ENCODE measurements at regions not wholly inside any gene's neighbourhood (a gene's known extent, or its start where the extent isn't known, plus 50 kb on each side); places are given as distances from the start of the nearest gene placed in this dataset.

DNA sequence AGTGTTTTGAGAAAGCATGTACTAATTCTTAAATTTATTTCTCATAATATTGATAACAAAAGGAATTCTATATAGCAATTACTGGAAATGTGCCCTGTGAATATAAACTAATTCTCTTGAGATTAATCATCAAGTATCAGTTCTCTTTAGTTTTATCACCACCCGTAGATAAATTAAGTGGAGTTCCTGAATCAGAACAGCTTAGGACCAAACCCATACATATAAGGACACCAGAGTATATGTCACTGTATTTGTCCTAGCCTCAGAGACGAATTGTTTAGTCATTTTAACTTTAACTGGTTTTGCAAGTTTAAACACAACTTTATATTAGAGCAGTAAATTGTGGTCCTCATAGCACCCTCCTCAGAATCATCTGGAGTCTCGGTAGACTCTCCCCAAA, 572.0 kb downstream of the UTRN start:
- H3K4me3 ChIP-seq (ENCODE audit: low read length) = no peak overlapping the region
- H3K4me1 ChIP-seq (ENCODE audit: control insufficient read depth, insufficient read depth, low read length) = no peaks in the 10 kb centered on the region
- no peak overlapping the region for H3K9ac ChIP-seq (ENCODE audit: low read length)
- no peaks in the 10 kb centered on the region for H3K36me3 ChIP-seq (ENCODE audit: control insufficient read depth, insufficient read depth, low read length)
- H3K27me3 ChIP-seq (ENCODE audit: control insufficient read depth, insufficient read depth, low read length) = no peaks in the 10 kb centered on the region
- H3K9me3 ChIP-seq (ENCODE audit: control insufficient read depth, low read length) = no peaks in the 10 kb centered on the region

DNA sequence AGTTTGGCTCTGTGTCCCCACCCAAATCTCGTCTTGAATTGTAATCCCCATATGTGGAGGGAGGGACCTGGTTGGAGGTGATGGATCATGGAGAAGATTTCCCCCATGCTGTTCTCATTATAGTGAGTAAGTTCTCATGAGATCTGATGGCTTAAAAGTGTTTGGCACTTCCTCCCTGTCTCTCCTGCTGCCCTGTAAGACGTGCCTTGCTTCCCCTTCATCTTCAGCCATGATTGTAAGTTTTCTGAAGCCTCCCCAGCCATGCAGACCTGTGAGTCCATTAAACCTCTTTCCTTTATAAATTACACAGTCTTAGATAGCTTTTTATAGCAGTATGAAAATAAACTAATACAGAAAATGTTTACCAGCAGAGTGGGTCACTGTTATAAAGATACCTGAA, 577.6 kb downstream of the UTRN start:
- Histone ChIP-seq H3K9me3 (ENCODE audit: control insufficient read depth, low read length) (no peaks in the 10 kb centered on the region), H3K27me3 (ENCODE audit: control insufficient read depth, insufficient read depth, low read length) (no peaks in the 10 kb centered on the region), H3K9ac (ENCODE audit: low read length) (no peak overlapping the region), H3K4me1 (ENCODE audit: control insufficient read depth, insufficient read depth, low read length) (no peaks in the 10 kb centered on the region), H3K36me3 (ENCODE audit: control insufficient read depth, insufficient read depth, low read length) (no peaks in the 10 kb centered on the region), H3K4me3 (ENCODE audit: low read length) (no peak overlapping the region)

DNA sequence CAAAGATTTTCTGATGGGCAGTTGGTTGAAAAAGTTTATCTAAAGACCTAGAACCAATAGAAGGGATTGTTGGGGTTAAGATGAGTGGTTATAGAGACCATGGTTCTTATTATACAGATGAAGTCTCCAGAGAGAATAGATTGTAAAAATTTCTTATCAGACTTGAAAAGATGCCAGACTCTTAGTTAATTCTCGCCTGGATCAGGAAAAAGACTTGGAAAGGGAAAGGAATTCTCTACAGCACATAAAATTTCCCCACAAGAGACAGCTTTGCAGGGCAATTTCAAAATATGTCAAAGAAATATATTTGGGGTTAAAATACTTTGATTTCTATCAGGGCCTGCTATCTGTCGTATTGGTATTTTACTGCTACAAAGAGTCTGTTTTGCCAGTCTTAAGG, 582.6 kb downstream of the UTRN start:
- H3K9me3 ChIP-seq (ENCODE audit: control insufficient read depth, low read length) = no peaks in the 10 kb centered on the region
- no peaks in the 10 kb centered on the region for H3K27me3 ChIP-seq (ENCODE audit: control insufficient read depth, insufficient read depth, low read length)
- no peak overlapping the region for H3K9ac ChIP-seq (ENCODE audit: low read length)
- no peaks in the 10 kb centered on the region for H3K4me1 ChIP-seq (ENCODE audit: control insufficient read depth, insufficient read depth, low read length)
- no peak overlapping the region for H3K4me3 ChIP-seq (ENCODE audit: low read length)
- no peaks in the 10 kb centered on the region for H3K36me3 ChIP-seq (ENCODE audit: control insufficient read depth, insufficient read depth, low read length)

DNA sequence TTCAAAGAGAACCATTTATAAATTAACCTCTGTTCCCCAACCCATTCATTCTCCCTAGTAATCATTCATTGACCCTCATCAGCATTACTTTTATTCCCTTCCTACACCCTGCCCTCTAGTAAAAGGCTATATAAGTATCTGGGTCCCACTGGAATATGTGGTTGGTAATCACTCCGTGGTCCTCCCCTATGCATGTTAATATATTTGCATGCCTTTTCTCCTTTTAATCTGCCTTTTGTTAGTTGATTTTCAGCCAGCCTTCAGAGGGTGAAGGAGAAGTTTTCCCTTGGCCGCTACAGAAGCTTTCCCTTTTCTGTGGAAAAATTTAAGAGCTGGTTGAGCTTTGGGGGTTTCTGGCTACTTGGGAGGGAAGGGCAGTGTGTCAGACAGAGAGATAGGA, 585.6 kb downstream of the UTRN start:
- no peaks in the 10 kb centered on the region for H3K36me3 ChIP-seq (ENCODE audit: control insufficient read depth, insufficient read depth, low read length)
- no peaks in the 10 kb centered on the region for H3K9me3 ChIP-seq (ENCODE audit: control insufficient read depth, low read length)
- H3K9ac ChIP-seq (ENCODE audit: low read length) = no peak overlapping the region
- no peak overlapping the region for H3K4me3 ChIP-seq (ENCODE audit: low read length)
- H3K27me3 ChIP-seq (ENCODE audit: control insufficient read depth, insufficient read depth, low read length) = no peaks in the 10 kb centered on the region
- H3K4me1 ChIP-seq (ENCODE audit: control insufficient read depth, insufficient read depth, low read length) = no peaks in the 10 kb centered on the region

DNA sequence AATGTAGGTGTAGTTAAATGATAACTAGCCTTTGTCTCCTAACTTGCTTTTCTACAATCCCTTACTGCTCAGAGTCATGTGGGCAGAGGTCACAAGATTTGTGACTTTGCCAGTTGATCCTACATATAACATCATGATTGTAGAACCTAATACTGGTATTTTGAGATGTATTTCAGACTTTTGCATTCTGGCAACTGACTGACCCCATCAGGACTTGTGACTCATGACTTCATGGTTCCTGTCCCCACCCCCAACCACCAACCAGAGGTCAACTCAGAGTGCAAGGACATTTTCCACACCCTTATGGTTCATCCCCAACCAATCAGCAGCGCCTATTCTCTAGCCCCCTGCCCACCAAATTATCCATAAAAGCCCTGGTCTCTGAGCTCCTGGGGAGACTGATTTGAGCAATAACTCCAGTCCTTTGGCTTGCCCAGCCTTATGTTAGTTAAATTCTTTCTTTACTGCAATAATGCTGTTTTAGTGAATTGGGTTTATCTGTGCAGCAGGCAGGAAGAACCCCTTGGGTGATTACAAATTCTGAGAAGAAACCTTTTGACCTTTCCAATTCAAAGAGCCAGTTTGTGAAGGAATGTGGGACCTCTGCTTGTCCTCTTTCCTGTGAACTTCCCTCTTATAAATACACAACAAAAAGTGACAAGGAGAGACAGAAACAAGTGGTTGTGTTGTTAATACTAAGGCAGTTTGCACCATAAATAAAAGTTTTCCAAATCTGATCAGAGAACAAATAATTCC, 588.7 kb downstream of the UTRN start:
- Histone ChIP-seq H3K27me3 (ENCODE audit: control insufficient read depth, insufficient read depth, low read length) (no peaks in the 10 kb centered on the region), H3K9ac (ENCODE audit: low read length) (no peak overlapping the region), H3K4me1 (ENCODE audit: control insufficient read depth, insufficient read depth, low read length) (no peaks in the 10 kb centered on the region), H3K9me3 (ENCODE audit: control insufficient read depth, low read length) (no peaks in the 10 kb centered on the region), H3K4me3 (ENCODE audit: low read length) (no peak overlapping the region), H3K36me3 (ENCODE audit: control insufficient read depth, insufficient read depth, low read length) (no peaks in the 10 kb centered on the region)

DNA sequence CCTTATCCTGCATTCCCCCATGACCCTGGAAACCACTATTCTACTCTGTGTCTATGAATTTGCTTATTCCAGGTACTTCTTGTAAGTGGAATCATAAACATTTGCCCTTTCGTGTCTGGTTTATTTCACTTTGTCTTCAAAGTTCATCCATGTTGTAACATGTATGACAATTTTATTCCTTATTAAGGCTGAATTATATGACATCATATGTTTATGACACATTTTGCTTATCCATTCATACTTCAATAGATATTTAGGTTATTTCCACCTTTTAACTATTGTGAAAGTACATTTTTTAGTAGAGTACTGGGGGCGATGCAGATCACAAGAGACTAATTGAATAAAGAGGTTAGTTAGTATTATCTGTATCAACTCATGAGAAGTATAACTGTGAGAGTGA, 591.6 kb downstream of the UTRN start:
- H3K4me1 ChIP-seq (ENCODE audit: control insufficient read depth, insufficient read depth, low read length) = no peaks in the 10 kb centered on the region

DNA sequence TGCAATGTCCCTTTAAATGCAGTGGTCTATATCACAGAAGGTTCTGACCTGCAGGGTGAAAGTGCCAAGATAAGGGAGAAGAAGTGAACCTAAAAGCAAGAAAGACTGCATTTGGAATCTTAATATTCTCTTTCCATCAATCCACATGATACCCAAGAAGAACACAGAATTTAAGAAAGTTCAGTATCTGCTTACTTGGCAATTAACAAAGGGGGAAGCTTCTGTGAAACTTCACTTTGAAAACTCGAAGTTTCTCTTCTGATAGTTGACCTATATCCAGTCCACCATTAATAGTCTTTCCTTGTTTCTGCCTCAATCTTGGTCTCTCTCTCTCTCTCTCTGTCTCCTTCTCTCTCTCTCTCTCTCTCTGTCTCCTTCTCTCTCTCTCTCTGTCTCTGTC, 592.0 kb downstream of the UTRN start:
- Histone ChIP-seq H3K36me3 (ENCODE audit: control insufficient read depth, insufficient read depth, low read length) (no peaks in the 10 kb centered on the region), H3K27me3 (ENCODE audit: control insufficient read depth, insufficient read depth, low read length) (no peaks in the 10 kb centered on the region), H3K4me1 (ENCODE audit: control insufficient read depth, insufficient read depth, low read length) (no peaks in the 10 kb centered on the region), H3K9ac (ENCODE audit: low read length) (no peak overlapping the region), H3K9me3 (ENCODE audit: control insufficient read depth, low read length) (no peaks in the 10 kb centered on the region), H3K4me3 (ENCODE audit: low read length) (no peak overlapping the region)

More for the DNA sequence above, 591.6 kb downstream of the UTRN start:
- Histone ChIP-seq H3K9me3 (ENCODE audit: control insufficient read depth, low read length) (no peaks in the 10 kb centered on the region), H3K4me3 (ENCODE audit: low read length) (no peak overlapping the region), H3K27me3 (ENCODE audit: control insufficient read depth, insufficient read depth, low read length) (no peaks in the 10 kb centered on the region), H3K36me3 (ENCODE audit: control insufficient read depth, insufficient read depth, low read length) (no peaks in the 10 kb centered on the region), H3K9ac (ENCODE audit: low read length) (no peak overlapping the region)

DNA sequence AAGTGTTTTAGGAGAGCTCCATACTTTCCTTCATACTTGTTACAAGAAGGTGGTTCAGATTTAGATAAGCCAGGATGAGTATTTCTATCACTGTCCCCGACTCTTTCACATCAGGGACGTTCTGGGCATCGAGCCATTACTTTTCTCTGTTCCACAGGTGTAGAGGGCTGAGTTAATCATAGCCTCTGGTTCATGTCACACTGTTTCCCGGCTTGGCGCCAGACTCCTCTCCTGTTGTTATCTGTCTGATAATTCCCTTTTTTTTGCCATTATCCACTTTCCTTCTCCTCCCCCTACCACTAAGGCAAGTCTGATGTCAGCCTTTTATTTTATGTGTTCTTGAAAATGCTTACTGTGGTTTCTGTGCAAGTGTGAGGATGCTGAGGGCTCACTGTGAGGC, 593.4 kb downstream of the UTRN start:
- Histone ChIP-seq H3K4me1 (ENCODE audit: control insufficient read depth, insufficient read depth, low read length) (no peaks in the 10 kb centered on the region), H3K4me3 (ENCODE audit: low read length) (no peak overlapping the region), H3K36me3 (ENCODE audit: control insufficient read depth, insufficient read depth, low read length) (no peaks in the 10 kb centered on the region), H3K9ac (ENCODE audit: low read length) (no peak overlapping the region), H3K9me3 (ENCODE audit: control insufficient read depth, low read length) (no peaks in the 10 kb centered on the region), H3K27me3 (ENCODE audit: control insufficient read depth, insufficient read depth, low read length) (no peaks in the 10 kb centered on the region)

DNA sequence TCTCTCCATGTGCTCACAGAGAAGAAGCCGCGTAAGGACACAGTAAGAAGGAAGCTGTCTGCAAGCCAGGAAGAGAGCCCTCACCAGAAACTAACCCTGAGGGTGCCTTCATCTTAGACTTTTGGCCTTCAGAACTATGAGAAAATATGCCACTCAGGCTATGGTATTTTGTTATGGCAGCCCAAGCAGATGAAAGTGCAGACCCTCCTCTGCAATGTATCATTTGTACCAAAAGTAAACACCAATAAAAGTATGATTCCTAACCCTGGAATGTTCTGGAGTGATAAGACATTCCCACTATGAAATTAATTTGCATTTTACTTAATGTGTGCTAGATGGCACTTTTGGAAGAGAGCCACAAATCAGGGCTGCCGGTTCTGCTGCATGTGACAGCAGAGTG, 594.3 kb downstream of the UTRN start:
- no peaks in the 10 kb centered on the region for H3K4me1 ChIP-seq (ENCODE audit: control insufficient read depth, insufficient read depth, low read length)
- H3K36me3 ChIP-seq (ENCODE audit: control insufficient read depth, insufficient read depth, low read length) = no peaks in the 10 kb centered on the region
- H3K9ac ChIP-seq (ENCODE audit: low read length) = no peak overlapping the region

DNA sequence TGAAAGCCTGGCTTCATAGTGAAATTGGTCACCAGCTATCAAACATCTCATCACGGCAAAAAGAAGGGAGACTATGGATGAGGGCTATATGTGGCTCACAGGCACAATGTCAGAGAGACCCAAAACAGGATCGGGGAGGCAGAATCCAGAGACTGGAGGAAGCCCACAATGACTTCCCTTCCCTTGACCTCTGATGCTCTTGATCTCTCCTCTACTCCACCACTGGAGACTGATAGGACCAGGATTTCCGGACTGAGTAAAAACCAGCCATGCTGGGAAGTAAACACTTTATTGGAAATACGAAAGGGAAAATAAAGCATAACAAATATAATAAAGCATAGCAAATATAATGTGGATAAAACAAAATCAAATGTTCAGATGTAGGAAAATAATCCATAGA, 597.3 kb downstream of the UTRN start:
- no peaks in the 10 kb centered on the region for H3K4me1 ChIP-seq (ENCODE audit: control insufficient read depth, insufficient read depth, low read length)
- no peak overlapping the region for H3K4me3 ChIP-seq (ENCODE audit: low read length)
- no peak overlapping the region for H3K9ac ChIP-seq (ENCODE audit: low read length)
- H3K9me3 ChIP-seq (ENCODE audit: control insufficient read depth, low read length) = no peaks in the 10 kb centered on the region
- H3K36me3 ChIP-seq (ENCODE audit: control insufficient read depth, insufficient read depth, low read length) = no peaks in the 10 kb centered on the region
- H3K27me3 ChIP-seq (ENCODE audit: control insufficient read depth, insufficient read depth, low read length) = no peaks in the 10 kb centered on the region

More for the DNA sequence above, 594.3 kb downstream of the UTRN start:
- no peak overlapping the region for H3K4me3 ChIP-seq (ENCODE audit: low read length)
- no peaks in the 10 kb centered on the region for H3K27me3 ChIP-seq (ENCODE audit: control insufficient read depth, insufficient read depth, low read length)
- H3K9me3 ChIP-seq (ENCODE audit: control insufficient read depth, low read length) = no peaks in the 10 kb centered on the region

DNA sequence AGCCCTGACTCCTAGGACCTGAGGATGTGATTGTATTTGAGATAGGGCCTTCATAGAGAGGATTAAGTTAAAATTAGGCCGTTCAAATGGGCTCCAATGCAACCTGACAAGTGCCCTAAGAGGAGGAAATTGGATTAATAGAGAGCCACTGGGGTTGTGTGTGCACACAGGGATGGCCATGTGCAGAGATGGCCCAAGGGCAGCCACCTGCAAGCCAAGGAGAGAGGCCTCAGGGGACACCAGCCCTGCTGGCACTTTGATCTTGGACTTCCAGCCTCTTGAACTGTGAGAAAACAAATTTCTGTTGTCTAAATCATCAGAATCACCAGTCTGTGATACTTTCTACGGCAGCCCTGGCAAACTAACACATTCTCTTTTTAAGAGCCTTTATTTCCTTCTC, 598.8 kb downstream of the UTRN start:
- Histone ChIP-seq H3K36me3 (ENCODE audit: control insufficient read depth, insufficient read depth, low read length) (no peaks in the 10 kb centered on the region), H3K9me3 (ENCODE audit: control insufficient read depth, low read length) (no peaks in the 10 kb centered on the region), H3K27me3 (ENCODE audit: control insufficient read depth, insufficient read depth, low read length) (no peaks in the 10 kb centered on the region), H3K4me3 (ENCODE audit: low read length) (no peak overlapping the region), H3K4me1 (ENCODE audit: control insufficient read depth, insufficient read depth, low read length) (no peaks in the 10 kb centered on the region), H3K9ac (ENCODE audit: low read length) (no peak overlapping the region)

DNA sequence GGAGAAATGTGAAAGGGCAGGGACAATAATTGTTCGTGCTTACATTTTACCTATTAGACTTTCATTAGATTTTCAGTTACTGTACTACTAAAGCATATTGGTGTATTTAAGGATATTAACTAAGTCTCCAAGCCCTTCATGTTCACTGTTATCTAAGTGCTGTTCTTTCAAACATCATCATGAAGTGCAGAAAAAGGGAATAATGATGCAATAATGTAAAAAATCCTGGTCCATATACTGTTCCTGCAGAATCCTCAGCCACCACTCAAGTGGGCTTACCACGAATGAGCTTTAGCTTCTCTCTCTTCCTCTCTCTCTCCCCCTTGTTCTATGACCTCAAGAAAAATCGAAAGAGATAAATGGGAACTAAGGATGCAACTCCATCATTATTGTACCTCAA, 600.7 kb downstream of the UTRN start:
- Histone ChIP-seq H3K36me3 (ENCODE audit: control insufficient read depth, insufficient read depth, low read length) (no peaks in the 10 kb centered on the region), H3K4me3 (ENCODE audit: low read length) (no peak overlapping the region), H3K9me3 (ENCODE audit: control insufficient read depth, low read length) (no peaks in the 10 kb centered on the region), H3K27me3 (ENCODE audit: control insufficient read depth, insufficient read depth, low read length) (no peaks in the 10 kb centered on the region), H3K4me1 (ENCODE audit: control insufficient read depth, insufficient read depth, low read length) (no peaks in the 10 kb centered on the region), H3K9ac (ENCODE audit: low read length) (no peak overlapping the region)

DNA sequence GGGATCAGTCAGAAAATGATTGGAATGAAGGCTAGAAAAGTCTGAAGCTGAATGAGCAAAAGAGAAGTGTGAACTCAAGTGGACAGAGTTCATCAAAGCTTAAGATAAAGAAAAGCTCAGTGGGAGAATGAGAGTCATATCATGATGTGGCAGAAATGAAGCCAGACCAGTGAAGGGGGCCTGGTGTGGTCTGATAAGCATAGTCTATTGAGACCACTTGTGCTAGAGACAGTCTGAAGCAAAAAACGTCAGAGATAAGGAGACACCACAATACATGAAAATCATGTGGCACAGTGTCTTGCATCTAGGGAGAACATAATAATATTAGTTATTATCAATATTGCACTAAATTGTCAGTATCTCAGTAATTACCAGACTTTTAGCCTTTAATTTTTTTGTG, 601.5 kb downstream of the UTRN start:
- Histone ChIP-seq H3K4me3 (ENCODE audit: low read length) (no peak overlapping the region), H3K9ac (ENCODE audit: low read length) (no peak overlapping the region), H3K27me3 (ENCODE audit: control insufficient read depth, insufficient read depth, low read length) (no peaks in the 10 kb centered on the region), H3K4me1 (ENCODE audit: control insufficient read depth, insufficient read depth, low read length) (no peaks in the 10 kb centered on the region), H3K36me3 (ENCODE audit: control insufficient read depth, insufficient read depth, low read length) (no peaks in the 10 kb centered on the region), H3K9me3 (ENCODE audit: control insufficient read depth, low read length) (no peaks in the 10 kb centered on the region)

Measured in mucosa of stomach (tissue), 1 donor.